ACC112 (cell line): ENCODE measurements at regions not wholly inside any gene's neighbourhood (a gene's known extent, or its start where the extent isn't known, plus 50 kb on each side); places are given as distances from the start of the nearest gene placed in this dataset.

ENCODE experiments used
- H2AFZ ChIP-seq: fragments of 200-600 bp; sonication (generic); one replicate; pipeline ENCODE4 v1.6.0; 2017; ENCODE audit warnings: antibody characterized with exemption, low read length; ENCODE audit not compliant: unreplicated experiment
- H3K27ac ChIP-seq: fragments of 200-600 bp; sonication (generic); 2 replicates; pipeline ENCODE4 v1.5.1; 2014; ENCODE audit warnings: low read depth, mild to moderate bottlenecking, antibody characterized with exemption, low read length, moderate library complexity
- H3K27me3 ChIP-seq: fragments of 200-600 bp; sonication (generic); 2 replicates; pipeline ENCODE4 v1.6.1; 2014; ENCODE audit warnings: mild to moderate bottlenecking, antibody characterized with exemption, low read length, moderate library complexity, mixed read lengths; ENCODE audit not compliant: insufficient read depth
- H3K36me3 ChIP-seq: fragments of 200-600 bp; sonication (generic); 2 replicates; pipeline ENCODE4 v1.6.1; 2016; ENCODE audit warnings: mild to moderate bottlenecking, antibody characterized with exemption, low read length, moderate library complexity, mixed read lengths; ENCODE audit not compliant: insufficient read depth
- H3K4me1 ChIP-seq: fragments of 200-600 bp; sonication (generic); one replicate; pipeline ENCODE4 v1.6.1; 2016; ENCODE audit warnings: low read length, mixed read lengths; ENCODE audit not compliant: insufficient read depth, unreplicated experiment, control insufficient read depth
- H3K4me3 ChIP-seq: fragments of 200-600 bp; sonication (generic); 2 replicates; pipeline ENCODE4 v1.5.1; 2014; ENCODE audit warnings: mild to moderate bottlenecking, low read depth, low read length
- H3K79me2 ChIP-seq: fragments of 200-600 bp; sonication (generic); one replicate; pipeline ENCODE4 v1.6.0; 2016; ENCODE audit warnings: low read length; ENCODE audit not compliant: control insufficient read depth, unreplicated experiment, insufficient read depth

GRCh38 chr9:13651969-13652663 is 372.6 kb upstream of the MPDZ start:
- H2AFZ ChIP-seq = no peak overlapping the region
- no peak overlapping the region for H3K4me3 ChIP-seq
- no peaks in the 10 kb centered on the region for H3K36me3 ChIP-seq
- H3K27me3 ChIP-seq = no peaks in the 10 kb centered on the region
- H3K79me2 ChIP-seq = no peaks in the 10 kb centered on the region
- H3K27ac ChIP-seq = no peak overlapping the region
- no peaks in the 10 kb centered on the region for H3K4me1 ChIP-seq

GRCh38 chr9:13651526-13651925 is 372.0 kb upstream of the MPDZ start:
- Histone ChIP-seq H3K79me2 (no peaks in the 10 kb centered on the region), H2AFZ (no peak overlapping the region), H3K4me3 (no peak overlapping the region), H3K36me3 (no peaks in the 10 kb centered on the region), H3K4me1 (no peaks in the 10 kb centered on the region), H3K27ac (no peak overlapping the region), H3K27me3 (no peaks in the 10 kb centered on the region)

GRCh38 chr9:13648676-13649075 is 369.2 kb upstream of the MPDZ start:
- H3K36me3 ChIP-seq = no peaks in the 10 kb centered on the region
- no peaks in the 10 kb centered on the region for H3K79me2 ChIP-seq
- no peaks in the 10 kb centered on the region for H3K4me1 ChIP-seq
- no peaks in the 10 kb centered on the region for H3K27me3 ChIP-seq
- no peak overlapping the region for H3K27ac ChIP-seq
- no peak overlapping the region for H2AFZ ChIP-seq
- no peak overlapping the region for H3K4me3 ChIP-seq

- no peak overlapping the region for H3K4me3 ChIP-seq
- no peaks in the 10 kb centered on the region for H3K36me3 ChIP-seq
- no peaks in the 10 kb centered on the region for H3K79me2 ChIP-seq
- no peak overlapping the region for H2AFZ ChIP-seq
- H3K4me1 ChIP-seq = no peaks in the 10 kb centered on the region
- H3K27me3 ChIP-seq = no peaks in the 10 kb centered on the region
- H3K27ac ChIP-seq = no peak overlapping the region
Measured at GRCh38 chr9:13648068-13648467, 368.6 kb upstream of the MPDZ start.

- Histone ChIP-seq H3K4me3 (no peak overlapping the region), H3K27me3 (no peaks in the 10 kb centered on the region), H3K36me3 (no peaks in the 10 kb centered on the region), H3K79me2 (no peaks in the 10 kb centered on the region), H3K27ac (no peak overlapping the region), H2AFZ (no peak overlapping the region), H3K4me1 (no peaks in the 10 kb centered on the region)
Measured at GRCh38 chr9:13646500-13647021, 367.1 kb upstream of the MPDZ start.

- no peak overlapping the region for H2AFZ ChIP-seq
- no peak overlapping the region for H3K4me3 ChIP-seq
- no peaks in the 10 kb centered on the region for H3K79me2 ChIP-seq
- no peaks in the 10 kb centered on the region for H3K27me3 ChIP-seq
- H3K27ac ChIP-seq = no peak overlapping the region
- H3K4me1 ChIP-seq = no peaks in the 10 kb centered on the region
- H3K36me3 ChIP-seq = no peaks in the 10 kb centered on the region
Measured at GRCh38 chr9:13645557-13645956, 366.1 kb upstream of the MPDZ start.

- H2AFZ ChIP-seq = no peak overlapping the region
- H3K4me3 ChIP-seq = no peak overlapping the region
- H3K36me3 ChIP-seq = no peaks in the 10 kb centered on the region
- no peaks in the 10 kb centered on the region for H3K27me3 ChIP-seq
- H3K79me2 ChIP-seq = no peaks in the 10 kb centered on the region
- H3K4me1 ChIP-seq = no peaks in the 10 kb centered on the region
- H3K27ac ChIP-seq = no peak overlapping the region
Measured at GRCh38 chr9:13644675-13645074, 365.2 kb upstream of the MPDZ start.

- Histone ChIP-seq H3K4me1 (no peaks in the 10 kb centered on the region), H3K36me3 (no peaks in the 10 kb centered on the region), H3K4me3 (no peak overlapping the region), H3K27ac (no peak overlapping the region), H2AFZ (no peak overlapping the region), H3K27me3 (no peaks in the 10 kb centered on the region), H3K79me2 (no peaks in the 10 kb centered on the region)
Measured at GRCh38 chr9:13642646-13643045, 363.2 kb upstream of the MPDZ start.

GRCh38 chr9:13629067-13629466 is 349.6 kb upstream of the MPDZ start:
- Histone ChIP-seq H3K27ac (no peak overlapping the region), H3K4me3 (no peak overlapping the region), H3K4me1 (no peaks in the 10 kb centered on the region), H3K36me3 (no peaks in the 10 kb centered on the region), H3K79me2 (no peaks in the 10 kb centered on the region), H3K27me3 (no peaks in the 10 kb centered on the region), H2AFZ (no peak overlapping the region)

- H3K4me1 ChIP-seq = no peaks in the 10 kb centered on the region
- H2AFZ ChIP-seq = no peak overlapping the region
- no peaks in the 10 kb centered on the region for H3K27me3 ChIP-seq
- no peak overlapping the region for H3K27ac ChIP-seq
- no peaks in the 10 kb centered on the region for H3K79me2 ChIP-seq
- no peak overlapping the region for H3K4me3 ChIP-seq
- no peaks in the 10 kb centered on the region for H3K36me3 ChIP-seq
Measured at GRCh38 chr9:13628526-13628925, 349.0 kb upstream of the MPDZ start.

- Histone ChIP-seq H2AFZ (no peak overlapping the region), H3K4me3 (no peak overlapping the region), H3K36me3 (no peaks in the 10 kb centered on the region), H3K4me1 (no peaks in the 10 kb centered on the region), H3K79me2 (no peaks in the 10 kb centered on the region), H3K27me3 (no peaks in the 10 kb centered on the region), H3K27ac (no peak overlapping the region)
Measured at GRCh38 chr9:13627502-13627901, 348.0 kb upstream of the MPDZ start.
